Activated CD4-positive, alpha-beta T cell treated with anti-CD3 and anti-CD28 coated beads, Interleukin-2, amount 50 U/mL, for 24 hours (primary cell): ENCODE measurements at regions not wholly inside any gene's neighbourhood (a gene's known extent, or its start where the extent isn't known, plus 50 kb on each side); places are given as distances from the start of the nearest gene placed in this dataset.

Experiments
- DNase-seq, 2 donors: peaks; one replicate each; pipeline ENCODE4 v3.0.0-alpha.2; 2020; ENCODE audit warnings: low read depth in 1 of 2, low spot score in 1 of 2

DNA sequence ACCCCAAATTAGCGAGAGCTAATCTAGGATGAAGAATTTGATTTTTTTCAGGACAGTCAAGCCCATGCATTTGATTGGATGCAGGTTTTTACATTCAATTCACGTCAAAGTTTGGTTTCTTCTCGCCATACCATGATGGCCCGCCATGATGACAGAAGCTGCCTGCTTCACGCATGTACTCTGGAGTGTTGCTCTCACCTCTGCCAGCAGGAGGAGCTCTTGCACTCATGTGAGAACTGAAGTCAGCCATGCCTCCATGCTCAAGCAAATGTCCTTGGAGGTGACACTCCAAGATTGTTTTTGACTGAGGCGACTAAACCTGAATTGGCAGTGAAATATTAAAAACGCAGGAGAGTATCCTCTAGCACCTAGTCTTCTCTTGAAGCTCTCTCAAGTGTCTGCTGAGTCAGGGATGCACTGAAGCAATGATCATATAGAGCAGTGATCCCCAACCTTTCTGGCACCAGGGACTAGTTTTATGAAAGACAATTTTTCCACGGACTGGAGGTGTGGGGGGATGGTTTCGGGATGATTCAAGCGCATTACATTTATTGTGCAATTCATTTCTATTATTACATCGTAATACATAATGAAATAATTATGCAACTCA lies 120.9 kb downstream of the SAMMSON start:
- peak; percentile 9 to 46 for DNase-seq

DNA sequence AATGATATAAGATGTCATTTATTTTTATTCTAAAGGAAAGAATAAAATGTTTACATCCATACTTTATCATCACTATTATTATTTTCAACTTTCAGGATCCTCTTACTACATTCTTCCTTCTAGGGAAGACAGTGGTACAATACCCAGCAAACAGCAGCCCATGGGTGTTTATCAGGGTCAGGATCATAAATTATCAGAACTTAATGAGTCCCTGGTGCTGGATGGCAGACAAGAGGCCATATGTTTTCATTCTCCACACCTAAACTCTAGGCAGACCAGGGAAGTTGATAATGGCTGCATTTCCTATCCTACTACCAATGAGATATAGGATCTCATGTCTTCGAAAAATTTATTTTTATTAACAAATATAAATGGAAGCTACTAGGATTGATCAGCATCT lies 127.7 kb downstream of the SAMMSON start:
- no peak for DNase-seq

DNA sequence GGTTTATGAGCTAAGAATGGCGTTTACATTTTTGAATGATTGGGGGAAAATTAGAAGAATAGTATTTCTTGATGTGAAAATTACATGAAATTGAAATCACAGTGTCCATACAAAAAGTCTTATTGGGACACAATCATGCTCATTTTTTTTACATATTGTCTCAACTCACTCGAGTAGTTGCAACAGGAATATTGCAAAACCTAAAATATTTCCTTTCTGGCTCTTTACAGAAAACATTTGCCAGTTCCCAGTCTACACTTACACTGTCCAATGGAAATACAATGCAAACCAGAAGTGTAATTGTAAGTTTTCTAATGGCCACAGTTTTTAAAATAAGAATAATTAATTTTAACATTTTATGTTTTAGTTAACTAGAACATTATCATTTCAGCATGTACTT lies 137.8 kb downstream of the SAMMSON start:
- DNase-seq: no peak

DNA sequence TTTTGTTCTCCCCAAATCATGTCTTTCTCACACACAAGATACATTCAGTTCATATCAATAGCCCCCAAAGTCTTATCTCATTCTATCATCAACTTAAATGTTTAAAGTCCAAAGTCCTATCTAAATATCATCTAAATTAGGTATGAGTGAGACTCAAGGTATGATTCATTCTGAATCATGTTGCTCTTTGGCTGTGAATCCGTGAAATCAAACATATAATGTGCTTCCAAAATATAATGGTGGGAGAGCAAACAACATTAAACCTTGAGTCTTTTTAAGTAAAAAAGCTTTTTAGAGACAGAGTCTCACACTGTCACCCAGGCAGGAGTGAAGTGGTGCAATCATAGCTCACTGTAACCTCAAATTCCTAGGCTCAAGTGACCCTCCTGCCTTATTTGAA lies 139.1 kb downstream of the SAMMSON start:
- no peak for DNase-seq
